Glutamatergic neuron (in vitro differentiated cells): ENCODE measurements at regions not wholly inside any gene's neighbourhood (a gene's known extent, or its start where the extent isn't known, plus 50 kb on each side); places are given as distances from the start of the nearest gene placed in this dataset.
A peak's percentile ranks its signal among the peaks of the same experiment; 100 is the strongest.

Experiments used
- DNase-seq: peaks from one replicate; pipeline ENCODE4 v3.0.0; 2022
- H3K27ac Mint-ChIP-seq: one replicate; pipeline ENCODE4 v1.8.0; 2020; ENCODE audit warnings: mild to moderate bottlenecking, mixed read lengths, inconsistent platforms; ENCODE audit not compliant: unreplicated experiment
- H3K27me3 Mint-ChIP-seq: one replicate; pipeline ENCODE4 v1.8.0; 2020; ENCODE audit warnings: mild to moderate bottlenecking, moderate library complexity, mixed read lengths, inconsistent platforms; ENCODE audit not compliant: unreplicated experiment
- H3K36me3 Mint-ChIP-seq: one replicate; pipeline ENCODE4 v1.8.0; 2020; ENCODE audit warnings: mild to moderate bottlenecking, mixed read lengths, inconsistent platforms; ENCODE audit not compliant: unreplicated experiment
- H3K4me1 Mint-ChIP-seq: one replicate; pipeline ENCODE4 v1.8.0; 2020; ENCODE audit warnings: mild to moderate bottlenecking, low read depth, mixed read lengths, inconsistent platforms; ENCODE audit not compliant: unreplicated experiment
- H3K4me3 Mint-ChIP-seq: one replicate; pipeline ENCODE4 v1.8.0; 2020; ENCODE audit warnings: mild to moderate bottlenecking, mixed read lengths, inconsistent platforms; ENCODE audit not compliant: unreplicated experiment
- H3K9me3 Mint-ChIP-seq: one replicate; pipeline ENCODE4 v1.8.0; 2020; ENCODE audit warnings: mild to moderate bottlenecking, moderate library complexity, mixed read lengths, inconsistent platforms; ENCODE audit not compliant: unreplicated experiment
- TF ChIP-seq, protein P1 (sequence below): fragments of 200-600 bp; sonication (generic); IDR thresholded peaks from one replicate; pipeline ENCODE4 v1.5.0; 2021; ENCODE audit not compliant: partially characterized antibody, unreplicated experiment

DNA sequence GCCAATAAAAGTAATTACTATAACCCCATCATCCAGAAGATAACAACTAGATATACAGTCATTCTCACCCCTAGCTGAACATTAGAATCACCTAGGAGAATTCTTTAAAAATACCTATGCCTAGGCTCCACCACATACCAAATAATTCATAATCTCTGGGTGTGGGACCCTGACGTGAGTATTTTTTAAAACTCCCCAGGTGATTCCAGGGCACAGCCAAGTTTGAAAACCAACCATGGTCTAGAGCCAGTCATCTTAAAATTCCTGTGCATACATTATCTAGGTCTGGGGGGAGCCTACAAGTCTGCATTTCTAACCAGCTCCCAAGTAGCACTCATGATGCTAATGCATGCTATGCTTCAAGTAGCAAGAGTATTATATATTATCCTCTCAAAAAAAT, 281.0 kb upstream of the MTNR1B start:
- DNase-seq: no peak
- TF ChIP-seq, protein P1, sequence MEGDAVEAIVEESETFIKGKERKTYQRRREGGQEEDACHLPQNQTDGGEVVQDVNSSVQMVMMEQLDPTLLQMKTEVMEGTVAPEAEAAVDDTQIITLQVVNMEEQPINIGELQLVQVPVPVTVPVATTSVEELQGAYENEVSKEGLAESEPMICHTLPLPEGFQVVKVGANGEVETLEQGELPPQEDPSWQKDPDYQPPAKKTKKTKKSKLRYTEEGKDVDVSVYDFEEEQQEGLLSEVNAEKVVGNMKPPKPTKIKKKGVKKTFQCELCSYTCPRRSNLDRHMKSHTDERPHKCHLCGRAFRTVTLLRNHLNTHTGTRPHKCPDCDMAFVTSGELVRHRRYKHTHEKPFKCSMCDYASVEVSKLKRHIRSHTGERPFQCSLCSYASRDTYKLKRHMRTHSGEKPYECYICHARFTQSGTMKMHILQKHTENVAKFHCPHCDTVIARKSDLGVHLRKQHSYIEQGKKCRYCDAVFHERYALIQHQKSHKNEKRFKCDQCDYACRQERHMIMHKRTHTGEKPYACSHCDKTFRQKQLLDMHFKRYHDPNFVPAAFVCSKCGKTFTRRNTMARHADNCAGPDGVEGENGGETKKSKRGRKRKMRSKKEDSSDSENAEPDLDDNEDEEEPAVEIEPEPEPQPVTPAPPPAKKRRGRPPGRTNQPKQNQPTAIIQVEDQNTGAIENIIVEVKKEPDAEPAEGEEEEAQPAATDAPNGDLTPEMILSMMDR: no peak
- Mint-ChIP-seq H3K36me3 (no peaks in the 10 kb centered on the region), H3K27ac (no peak overlapping the region), H3K4me3 (no peak overlapping the region), H3K27me3 (no peaks in the 10 kb centered on the region), H3K9me3 (peaks cover 2% of the 10 kb centered on the region), H3K4me1 (peaks cover 18% of the 10 kb centered on the region)

DNA sequence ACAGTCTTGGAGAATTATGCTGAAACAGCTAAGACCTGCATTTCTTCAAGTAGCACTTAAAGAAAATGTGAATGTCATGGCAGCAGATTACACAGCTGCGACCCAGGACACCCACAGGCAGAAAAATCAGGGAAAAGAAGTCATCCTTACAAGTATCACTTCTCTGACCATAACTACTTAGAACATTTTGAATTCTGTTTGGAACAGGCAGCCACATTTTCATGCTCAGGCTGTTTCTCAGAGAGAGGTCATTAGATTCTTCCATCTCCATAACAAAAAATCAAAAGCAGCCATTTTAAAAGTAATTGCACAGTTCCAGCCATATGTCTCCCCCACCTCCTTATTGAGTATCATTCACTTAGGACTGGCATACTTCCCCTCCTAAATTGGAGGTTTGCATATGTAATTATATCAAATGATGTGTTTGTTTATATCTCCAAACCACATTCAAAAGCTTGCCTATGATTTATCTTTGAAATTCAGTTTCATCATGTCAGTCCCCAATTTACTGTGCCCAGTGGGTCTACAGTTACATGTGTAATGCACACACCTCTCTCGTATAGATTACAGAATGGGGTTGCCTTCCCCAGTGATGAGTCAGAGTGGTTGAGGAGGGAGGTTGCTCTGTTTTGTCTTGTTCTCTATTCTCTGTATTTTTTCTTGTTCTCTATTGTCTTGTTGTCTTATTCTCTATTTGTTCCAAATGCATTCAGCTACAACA, 276.5 kb upstream of the MTNR1B start:
- peaks cover 4% of the 10 kb centered on the region for H3K9me3 Mint-ChIP-seq
- no peaks in the 10 kb centered on the region for H3K36me3 Mint-ChIP-seq
- no peak for DNase-seq
- H3K4me1 Mint-ChIP-seq: peaks cover 17% of the 10 kb centered on the region
- H3K27ac Mint-ChIP-seq: no peak overlapping the region
- H3K4me3 Mint-ChIP-seq: no peak overlapping the region
- TF ChIP-seq, protein P1: no peak
- H3K27me3 Mint-ChIP-seq: peaks cover 2% of the 10 kb centered on the region

DNA sequence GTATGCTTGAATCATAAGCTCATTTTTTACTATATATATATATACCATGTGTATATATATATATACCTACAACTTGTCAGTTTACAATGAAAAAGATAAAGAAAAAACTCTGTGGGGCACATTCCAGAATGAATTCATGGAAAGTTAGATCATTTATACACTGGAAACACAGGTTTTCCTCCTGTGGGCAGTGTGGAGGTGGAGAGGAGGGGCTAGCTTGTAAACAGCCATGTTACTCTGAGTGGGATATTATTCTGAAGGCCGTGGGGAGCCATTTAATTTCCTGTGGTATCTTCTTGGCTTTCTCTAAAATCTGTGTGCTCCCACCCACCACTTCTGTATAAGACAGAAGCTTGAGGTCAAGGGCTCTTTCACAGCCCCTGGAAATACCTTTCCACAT, 273.4 kb upstream of the MTNR1B start:
- Mint-ChIP-seq H3K27ac (peak overlapping the region; percentile 7), H3K4me3 (no peak overlapping the region), H3K36me3 (no peaks in the 10 kb centered on the region), H3K9me3 (peaks cover 5% of the 10 kb centered on the region), H3K27me3 (peaks cover 2% of the 10 kb centered on the region), H3K4me1 (peaks cover 26% of the 10 kb centered on the region)
- TF ChIP-seq, protein P1: no peak
- DNase-seq: no peak

DNA sequence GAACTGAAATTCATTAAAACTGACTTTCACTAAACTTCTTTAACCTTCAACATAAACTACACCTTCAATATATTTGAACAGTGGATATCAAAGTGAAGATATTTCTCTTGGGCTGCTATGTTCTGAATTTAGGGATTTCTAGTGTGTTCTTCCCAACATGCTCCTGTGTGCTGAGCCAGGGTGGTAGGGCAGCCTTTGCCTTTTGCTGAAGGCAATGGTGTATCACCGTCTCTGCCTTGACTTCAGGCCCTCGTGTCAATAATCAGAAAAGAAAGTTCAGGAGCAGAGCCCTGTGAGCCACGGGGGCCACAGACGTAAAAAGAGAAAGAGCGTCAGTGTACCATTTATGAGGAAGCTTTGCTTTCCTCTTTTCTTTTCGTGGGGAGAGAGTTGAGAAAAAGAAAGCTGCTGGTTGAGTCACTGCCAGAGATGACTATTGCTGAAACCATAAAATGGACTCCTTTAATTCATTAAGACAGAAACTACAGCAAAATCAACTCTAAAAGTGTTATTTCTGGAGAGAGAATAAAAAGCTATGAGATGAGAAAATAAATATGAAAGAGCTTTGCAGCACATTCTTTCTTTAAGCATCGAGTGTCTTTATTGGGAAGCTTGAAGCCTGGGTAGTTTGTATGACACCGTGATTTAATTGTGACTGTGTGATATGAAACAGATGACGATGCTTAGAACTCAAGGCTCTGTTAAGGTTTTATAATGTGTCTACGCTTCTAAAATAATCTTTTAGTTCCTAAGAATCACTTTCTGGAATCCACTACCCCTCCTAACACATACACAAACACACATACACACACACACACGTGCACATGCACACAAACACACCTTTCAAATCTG, 271.8 kb upstream of the MTNR1B start:
- Mint-ChIP-seq H3K4me3 (no peak overlapping the region), H3K4me1 (peaks cover 41% of the 10 kb centered on the region), H3K27ac (no peak overlapping the region), H3K27me3 (peaks cover 2% of the 10 kb centered on the region), H3K36me3 (no peaks in the 10 kb centered on the region), H3K9me3 (peaks cover 6% of the 10 kb centered on the region)
- TF ChIP-seq, protein P1: no peak
- no peak for DNase-seq

DNA sequence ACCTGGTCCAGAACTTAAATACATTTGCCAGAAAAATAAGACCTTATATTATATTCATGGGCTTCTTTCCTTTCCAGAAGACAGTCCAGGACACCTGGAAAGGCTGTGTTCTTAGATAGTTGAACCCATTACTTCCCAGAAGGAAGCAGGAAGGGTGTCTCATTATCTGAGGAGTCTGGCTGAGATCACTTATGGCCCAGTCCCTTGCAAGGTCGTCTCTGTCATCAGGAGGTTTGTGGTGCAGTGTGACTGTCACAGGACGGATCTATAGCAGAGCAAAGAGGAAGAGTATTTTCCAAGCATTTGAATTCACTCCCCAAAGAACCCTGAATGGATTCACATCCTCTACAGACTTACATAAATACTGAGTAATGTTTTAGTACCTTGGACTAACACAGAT, 270.7 kb upstream of the MTNR1B start:
- H3K27me3 Mint-ChIP-seq: peaks cover 9% of the 10 kb centered on the region
- peaks cover 51% of the 10 kb centered on the region for H3K4me1 Mint-ChIP-seq
- H3K27ac Mint-ChIP-seq: no peak overlapping the region
- TF ChIP-seq, protein P1: peak; percentile 14
- H3K36me3 Mint-ChIP-seq: peaks cover 4% of the 10 kb centered on the region
- H3K9me3 Mint-ChIP-seq: peaks cover 13% of the 10 kb centered on the region
- no peak overlapping the region for H3K4me3 Mint-ChIP-seq
- DNase-seq: no peak
